ENCODE measurements at regions not wholly inside any gene's neighbourhood (a gene's known extent, or its start where the extent isn't known, plus 50 kb on each side); places are given as distances from the start of the nearest gene placed in this dataset.

- DNase-seq, result no peak
These were observed 432.7 kb downstream of the SLITRK5 start for GRCh38 chr13:88103824-88104223.

- DNase-seq, result no peak
These were observed 433.4 kb downstream of the SLITRK5 start for GRCh38 chr13:88104576-88104975.

GRCh38 chr13:88107570-88107969 lies 436.4 kb downstream of the SLITRK5 start:
- DNase-seq, result no peak

- DNase-seq, result no peak
These were observed 441.4 kb downstream of the SLITRK5 start for GRCh38 chr13:88112526-88112925.

GRCh38 chr13:88115976-88116375 lies 444.8 kb downstream of the SLITRK5 start:
- no peak for DNase-seq

GRCh38 chr13:88118952-88119351 lies 447.8 kb downstream of the SLITRK5 start:
- no peak for DNase-seq

GRCh38 chr13:88124142-88124541 lies 453.0 kb downstream of the SLITRK5 start:
- DNase-seq, result no peak

GRCh38 chr13:88125055-88125454 lies 453.9 kb downstream of the SLITRK5 start:
- no peak for DNase-seq

GRCh38 chr13:88136098-88136790 lies 465.1 kb downstream of the SLITRK5 start:
- DNase-seq, result no peak

- no peak for DNase-seq
These were observed 471.5 kb downstream of the SLITRK5 start for GRCh38 chr13:88142653-88143052.

- DNase-seq, result no peak
These were observed 473.4 kb downstream of the SLITRK5 start for GRCh38 chr13:88144580-88144979.

GRCh38 chr13:88153353-88153752 lies 482.2 kb downstream of the SLITRK5 start:
- DNase-seq, result no peak

GRCh38 chr13:88154001-88154400 lies 482.8 kb downstream of the SLITRK5 start:
- DNase-seq, result no peak

- DNase-seq, result no peak
These were observed 491.0 kb downstream of the SLITRK5 start for GRCh38 chr13:88162076-88162702.

- no peak for DNase-seq
These were observed 505.1 kb downstream of the SLITRK5 start for GRCh38 chr13:88176231-88176630.

- no peak for DNase-seq
These were observed 512.3 kb downstream of the SLITRK5 start for GRCh38 chr13:88183440-88183839.

GRCh38 chr13:88188986-88189385 lies 517.8 kb downstream of the SLITRK5 start:
- DNase-seq, result no peak

- DNase-seq, result no peak
These were observed 518.6 kb downstream of the SLITRK5 start for GRCh38 chr13:88189728-88190127.

GRCh38 chr13:88196106-88196505 lies 524.9 kb downstream of the SLITRK5 start:
- DNase-seq, result no peak

- no peak for DNase-seq
These were observed 546.2 kb downstream of the SLITRK5 start for GRCh38 chr13:88217372-88217771.

GRCh38 chr13:88217883-88218282 lies 546.7 kb downstream of the SLITRK5 start:
- DNase-seq, result no peak

GRCh38 chr13:88223958-88224357 lies 552.8 kb downstream of the SLITRK5 start:
- no peak for DNase-seq

GRCh38 chr13:88235441-88235840 lies 564.3 kb downstream of the SLITRK5 start:
- DNase-seq, result no peak

GRCh38 chr13:88246239-88246638 lies 575.1 kb downstream of the SLITRK5 start:
- DNase-seq, result no peak

- no peak for DNase-seq
These were observed 577.2 kb downstream of the SLITRK5 start for GRCh38 chr13:88248393-88248792.
